ENCODE measurements at regions not wholly inside any gene's neighbourhood (a gene's known extent, or its start where the extent isn't known, plus 50 kb on each side); places are given as distances from the start of the nearest gene placed in this dataset.

DNA sequence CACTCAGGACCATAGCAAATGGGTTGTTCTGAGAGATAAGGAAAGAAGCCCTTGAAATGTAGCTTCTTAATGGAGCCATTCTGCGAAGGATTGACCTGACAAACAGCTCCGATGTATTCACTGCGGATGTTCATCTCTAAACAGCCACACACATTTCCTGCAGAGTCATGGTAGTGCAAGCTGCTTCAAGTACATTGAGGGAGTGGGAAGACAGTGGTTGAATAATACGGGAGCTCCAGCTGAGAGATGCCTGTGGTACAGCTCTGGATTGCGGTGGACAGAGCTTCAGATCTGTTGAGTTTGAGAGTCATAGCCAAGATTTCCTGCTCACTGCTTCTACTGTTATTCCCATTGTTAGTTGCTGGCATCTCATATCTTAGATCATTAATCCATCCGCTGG is 86.6 kb downstream of the ZBTB18 start:
- WGBS, 2 donors (ENCODE audit: low coverage in 1 of 2): 78 to 90% methylated on average over 4 to 5 of the region's 6 CpGs
- Histone ChIP-seq H3K4me3 (no peak overlapping the region), H3K9me3 (no peaks in the 10 kb centered on the region), H3K27me3 (no peaks in the 10 kb centered on the region), H3K27ac (no peak overlapping the region), H3K4me1 (no peaks in the 10 kb centered on the region), H3K36me3 (no peaks in the 10 kb centered on the region)
- ATAC-seq: no peak
- TF ChIP-seq EP300 (IDR thresholded peaks at IDR 0.05): no peak
- TF ChIP-seq, protein P1, sequence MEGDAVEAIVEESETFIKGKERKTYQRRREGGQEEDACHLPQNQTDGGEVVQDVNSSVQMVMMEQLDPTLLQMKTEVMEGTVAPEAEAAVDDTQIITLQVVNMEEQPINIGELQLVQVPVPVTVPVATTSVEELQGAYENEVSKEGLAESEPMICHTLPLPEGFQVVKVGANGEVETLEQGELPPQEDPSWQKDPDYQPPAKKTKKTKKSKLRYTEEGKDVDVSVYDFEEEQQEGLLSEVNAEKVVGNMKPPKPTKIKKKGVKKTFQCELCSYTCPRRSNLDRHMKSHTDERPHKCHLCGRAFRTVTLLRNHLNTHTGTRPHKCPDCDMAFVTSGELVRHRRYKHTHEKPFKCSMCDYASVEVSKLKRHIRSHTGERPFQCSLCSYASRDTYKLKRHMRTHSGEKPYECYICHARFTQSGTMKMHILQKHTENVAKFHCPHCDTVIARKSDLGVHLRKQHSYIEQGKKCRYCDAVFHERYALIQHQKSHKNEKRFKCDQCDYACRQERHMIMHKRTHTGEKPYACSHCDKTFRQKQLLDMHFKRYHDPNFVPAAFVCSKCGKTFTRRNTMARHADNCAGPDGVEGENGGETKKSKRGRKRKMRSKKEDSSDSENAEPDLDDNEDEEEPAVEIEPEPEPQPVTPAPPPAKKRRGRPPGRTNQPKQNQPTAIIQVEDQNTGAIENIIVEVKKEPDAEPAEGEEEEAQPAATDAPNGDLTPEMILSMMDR (IDR thresholded peaks at IDR 0.05): no peak

DNA sequence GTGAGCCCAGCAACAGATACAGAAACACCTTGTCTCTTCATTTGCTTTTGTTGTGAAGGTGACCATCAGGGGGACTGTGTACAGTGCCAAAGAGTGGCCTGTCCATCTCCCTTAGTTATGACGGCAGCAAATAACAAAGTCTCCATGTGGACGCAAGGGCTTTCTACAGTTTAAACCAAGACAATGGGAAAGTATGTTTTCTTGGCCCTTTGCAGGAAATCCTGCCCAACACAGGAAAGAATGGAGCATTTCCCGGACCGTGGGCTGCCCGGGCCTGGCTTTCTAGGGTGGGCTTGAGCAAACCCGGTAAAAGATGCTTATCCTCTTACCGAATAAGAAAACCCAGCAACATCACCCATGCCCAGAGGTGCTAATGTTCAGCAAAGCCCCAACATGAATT is 87.3 kb downstream of the ZBTB18 start:
- no peaks in the 10 kb centered on the region for H3K9me3 ChIP-seq
- ATAC-seq: no peak
- no peak overlapping the region for H3K27ac ChIP-seq
- TF ChIP-seq POLR2AphosphoS5 (IDR thresholded peaks at IDR 0.05) (no peak), POLR2A (IDR thresholded peaks at IDR 0.05) (no peak), EP300 (IDR thresholded peaks at IDR 0.05) (no peak)
- TF ChIP-seq, protein P1 (IDR thresholded peaks at IDR 0.05): no peak
- WGBS, 2 donors (ENCODE audit: low coverage in 1 of 2): 67 to 71% methylated on average over 3 to 7 of the region's 7 CpGs
- H3K27me3 ChIP-seq: no peaks in the 10 kb centered on the region
- H3K4me1 ChIP-seq: no peaks in the 10 kb centered on the region
- no peaks in the 10 kb centered on the region for H3K36me3 ChIP-seq
- no peak overlapping the region for H3K4me3 ChIP-seq

DNA sequence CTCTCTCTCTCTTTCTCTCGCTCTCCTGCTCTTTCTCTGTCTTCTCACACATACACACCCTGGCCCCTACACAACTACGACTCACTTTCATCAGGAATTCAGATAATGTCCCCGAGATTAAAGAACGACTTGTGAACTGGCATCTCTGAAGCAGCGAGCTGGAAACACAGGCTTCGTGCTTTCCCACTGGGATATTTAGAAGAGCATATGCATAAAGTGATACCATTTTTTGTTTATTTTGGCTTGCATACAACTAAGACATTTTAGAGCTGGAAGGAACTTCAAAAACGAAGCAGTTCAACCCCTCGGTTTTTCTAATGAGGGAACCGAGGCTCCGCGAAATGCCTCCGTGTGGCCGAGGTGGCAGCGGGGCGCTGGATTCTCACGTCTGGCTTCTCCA is 88.6 kb downstream of the ZBTB18 start:
- WGBS, 2 donors (ENCODE audit: low coverage in 1 of 2): 40 to 80% methylated on average over 15 to 16 of the region's 16 CpGs
- H3K4me3 ChIP-seq: no peak overlapping the region
- no peaks in the 10 kb centered on the region for H3K4me1 ChIP-seq
- TF ChIP-seq POLR2AphosphoS5 (IDR thresholded peaks at IDR 0.05) (no peak), POLR2A (IDR thresholded peaks at IDR 0.05) (no peak), EP300 (IDR thresholded peaks at IDR 0.05) (no peak)
- TF ChIP-seq, protein P1 (IDR thresholded peaks at IDR 0.05): no peak
- no peaks in the 10 kb centered on the region for H3K9me3 ChIP-seq
- no peak for ATAC-seq
- no peak overlapping the region for H3K27ac ChIP-seq
- H3K36me3 ChIP-seq: no peaks in the 10 kb centered on the region
- no peaks in the 10 kb centered on the region for H3K27me3 ChIP-seq

DNA sequence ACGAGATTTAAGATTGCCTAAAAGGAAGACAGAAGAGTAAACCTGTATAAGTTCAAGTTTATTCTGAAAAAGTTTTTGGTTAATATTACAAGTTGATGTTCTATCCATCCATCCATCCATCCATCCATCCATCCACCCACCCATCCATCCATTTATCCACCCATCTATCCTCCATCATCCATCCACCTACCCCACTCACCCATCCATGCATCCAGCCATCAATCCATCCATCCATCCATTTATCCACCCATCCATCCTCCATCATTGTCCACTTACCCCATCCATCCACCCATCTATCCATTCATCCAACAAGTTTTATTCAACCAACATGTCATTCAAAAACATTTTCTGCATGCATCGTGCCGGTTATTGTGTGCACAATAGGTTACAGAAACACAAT is 89.3 kb downstream of the ZBTB18 start:
- no peak overlapping the region for H3K4me3 ChIP-seq
- TF ChIP-seq POLR2AphosphoS5 (IDR thresholded peaks at IDR 0.05): no peak
- TF ChIP-seq POLR2A (IDR thresholded peaks at IDR 0.05): no peak
- TF ChIP-seq EP300 (IDR thresholded peaks at IDR 0.05): no peak
- TF ChIP-seq, protein P1 (IDR thresholded peaks at IDR 0.05): no peak
- no peak overlapping the region for H3K27ac ChIP-seq
- no peaks in the 10 kb centered on the region for H3K4me1 ChIP-seq
- H3K27me3 ChIP-seq: no peaks in the 10 kb centered on the region
- WGBS, 2 donors (ENCODE audit: low coverage in 1 of 2): 90 to 100% methylated on average over 3 of the region's 3 CpGs
- no peak for ATAC-seq
- H3K9me3 ChIP-seq: no peaks in the 10 kb centered on the region
- no peaks in the 10 kb centered on the region for H3K36me3 ChIP-seq

DNA sequence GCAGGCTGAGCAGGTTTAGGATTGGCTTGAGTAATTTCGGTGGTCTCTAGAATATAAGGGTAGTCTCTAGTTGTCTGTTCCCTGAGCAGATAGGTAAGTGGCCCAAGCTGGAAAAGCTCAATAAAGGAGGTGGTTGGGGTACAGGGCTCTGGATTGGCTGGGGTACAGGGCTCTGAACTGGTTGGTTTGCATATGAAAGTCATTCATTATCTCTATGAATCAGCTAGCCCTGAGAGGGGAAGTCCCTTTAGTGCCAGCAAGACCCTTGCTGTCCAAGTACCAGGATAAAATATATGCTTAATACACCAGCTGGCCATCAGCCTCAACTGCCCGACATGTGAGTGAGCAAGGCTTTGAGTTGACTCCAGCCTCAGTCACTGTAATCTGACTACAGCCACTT is 93.0 kb downstream of the ZBTB18 start:
- no peak overlapping the region for H3K27ac ChIP-seq
- no peaks in the 10 kb centered on the region for H3K4me1 ChIP-seq
- no peak for ATAC-seq
- H3K4me3 ChIP-seq: no peak overlapping the region
- no peaks in the 10 kb centered on the region for H3K27me3 ChIP-seq
- WGBS, 2 donors (ENCODE audit: low coverage in 1 of 2): 100% methylated on average over 1 of the region's 2 CpGs
- H3K9me3 ChIP-seq: no peaks in the 10 kb centered on the region
- TF ChIP-seq POLR2AphosphoS5 (IDR thresholded peaks at IDR 0.05): no peak
- no peaks in the 10 kb centered on the region for H3K36me3 ChIP-seq

DNA sequence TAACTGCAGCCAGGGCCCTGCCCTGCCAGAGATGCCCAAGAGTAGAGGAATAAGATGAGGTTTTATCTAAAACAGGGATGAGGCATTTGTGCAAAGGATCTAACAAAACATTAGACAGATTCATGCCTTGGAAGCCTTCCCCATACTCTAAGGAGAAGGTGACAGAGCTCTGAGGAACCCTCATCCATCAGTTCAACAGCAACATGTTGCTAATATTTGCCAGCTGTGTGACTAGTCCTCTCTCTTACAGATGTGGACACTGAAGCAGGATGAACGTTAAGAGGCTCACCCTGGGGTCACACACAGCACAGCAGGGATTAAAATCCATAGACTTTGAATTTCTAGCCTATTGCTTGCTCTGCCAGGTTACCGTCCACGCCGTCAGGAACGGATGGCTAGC is 99.0 kb downstream of the ZBTB18 start:
- H3K4me1 ChIP-seq: peaks cover 0 to 9% (median 0%) of the 10 kb centered on the region in 3 donors
- no peaks in the 10 kb centered on the region for H3K27me3 ChIP-seq
- no peak overlapping the region for H3K4me3 ChIP-seq
- ATAC-seq: no peak
- no peak overlapping the region for H3K27ac ChIP-seq
- TF ChIP-seq EP300 (IDR thresholded peaks at IDR 0.05) (no peak), POLR2AphosphoS5 (IDR thresholded peaks at IDR 0.05) (no peak), POLR2A (IDR thresholded peaks at IDR 0.05) (no peak)
- TF ChIP-seq, protein P1 (IDR thresholded peaks at IDR 0.05): no peak
- H3K36me3 ChIP-seq: no peaks in the 10 kb centered on the region
- H3K9me3 ChIP-seq: no peaks in the 10 kb centered on the region
- WGBS, 2 donors (ENCODE audit: low coverage in 1 of 2): 20 to 47% methylated on average over 1 to 4 of the region's 5 CpGs
